WI38 (cell line): ENCODE measurements at regions not wholly inside any gene's neighbourhood (a gene's known extent, or its start where the extent isn't known, plus 50 kb on each side); places are given as distances from the start of the nearest gene placed in this dataset.

Experiments
- H3K4me3 ChIP-seq: 2 replicates; pipeline ENCODE4 v1.5.1; 2011; ENCODE audit warnings: low read depth, mild to moderate bottlenecking, control low read depth, low read length
- CTCF ChIP-seq: IDR thresholded peaks from 2 replicates; pipeline ENCODE4 v1.5.1; 2012; ENCODE audit warnings: low read depth, mild to moderate bottlenecking, control low read depth, low read length

GRCh38 chr4:176441594-176441993 lies 121.8 kb downstream of the SPCS3 start:
- no peak for TF ChIP-seq CTCF
- H3K4me3 ChIP-seq = no peak overlapping the region

- H3K4me3 ChIP-seq = no peak overlapping the region
- no peak for TF ChIP-seq CTCF
Measured at GRCh38 chr4:176443117-176443516, 123.4 kb downstream of the SPCS3 start.

GRCh38 chr4:176443646-176444409 lies 124.1 kb downstream of the SPCS3 start:
- TF ChIP-seq CTCF = no peak
- H3K4me3 ChIP-seq = no peak overlapping the region

DNA sequence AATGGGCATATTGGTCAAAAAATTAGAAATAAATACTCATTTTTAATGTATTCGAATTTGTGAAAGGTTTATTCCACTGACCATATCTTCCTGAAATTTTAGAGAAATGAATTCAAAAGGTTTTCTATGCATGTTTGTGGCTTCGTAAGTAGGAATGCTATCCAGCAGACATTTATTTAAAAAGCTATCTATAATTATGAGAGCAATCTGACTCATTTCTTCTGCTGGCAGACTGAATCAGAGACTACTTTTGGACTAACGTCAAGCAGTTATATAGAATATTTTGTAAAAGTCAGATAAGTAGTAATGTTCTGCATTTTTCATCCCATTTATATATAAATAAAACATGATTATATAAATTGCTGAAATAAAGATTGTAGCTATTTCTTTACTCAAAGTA lies 125.0 kb downstream of the SPCS3 start:
- H3K4me3 ChIP-seq = no peak overlapping the region
- TF ChIP-seq CTCF = no peak

GRCh38 chr4:176448761-176449160 lies 129.0 kb downstream of the SPCS3 start:
- no peak overlapping the region for H3K4me3 ChIP-seq
- TF ChIP-seq CTCF = no peak

DNA sequence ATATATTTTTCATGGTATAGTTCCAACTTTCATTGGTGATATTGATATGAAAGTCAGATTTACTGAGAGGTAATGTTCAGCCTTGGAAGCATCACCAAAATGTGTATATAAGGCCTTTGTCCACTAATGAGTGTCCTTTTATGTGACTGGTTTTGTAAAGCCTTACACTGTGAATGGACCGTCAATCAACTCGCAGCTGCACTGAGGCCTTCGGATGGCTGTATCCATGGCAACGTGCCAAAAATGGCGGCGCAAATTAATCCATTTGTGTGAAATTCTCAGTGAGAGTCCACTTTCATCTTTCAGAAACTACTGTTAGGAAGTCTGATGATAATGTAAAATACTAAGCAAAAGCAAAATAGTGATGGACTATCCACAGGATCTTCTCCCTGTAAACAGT lies 131.7 kb downstream of the SPCS3 start:
- TF ChIP-seq CTCF = no peak
- H3K4me3 ChIP-seq = no peak overlapping the region

- TF ChIP-seq CTCF = no peak
- H3K4me3 ChIP-seq = no peak overlapping the region
Measured at GRCh38 chr4:176453079-176453478, 133.3 kb downstream of the SPCS3 start.
